ENCODE measurements at regions not wholly inside any gene's neighbourhood (a gene's known extent, or its start where the extent isn't known, plus 50 kb on each side); places are given as distances from the start of the nearest gene placed in this dataset.

DNA sequence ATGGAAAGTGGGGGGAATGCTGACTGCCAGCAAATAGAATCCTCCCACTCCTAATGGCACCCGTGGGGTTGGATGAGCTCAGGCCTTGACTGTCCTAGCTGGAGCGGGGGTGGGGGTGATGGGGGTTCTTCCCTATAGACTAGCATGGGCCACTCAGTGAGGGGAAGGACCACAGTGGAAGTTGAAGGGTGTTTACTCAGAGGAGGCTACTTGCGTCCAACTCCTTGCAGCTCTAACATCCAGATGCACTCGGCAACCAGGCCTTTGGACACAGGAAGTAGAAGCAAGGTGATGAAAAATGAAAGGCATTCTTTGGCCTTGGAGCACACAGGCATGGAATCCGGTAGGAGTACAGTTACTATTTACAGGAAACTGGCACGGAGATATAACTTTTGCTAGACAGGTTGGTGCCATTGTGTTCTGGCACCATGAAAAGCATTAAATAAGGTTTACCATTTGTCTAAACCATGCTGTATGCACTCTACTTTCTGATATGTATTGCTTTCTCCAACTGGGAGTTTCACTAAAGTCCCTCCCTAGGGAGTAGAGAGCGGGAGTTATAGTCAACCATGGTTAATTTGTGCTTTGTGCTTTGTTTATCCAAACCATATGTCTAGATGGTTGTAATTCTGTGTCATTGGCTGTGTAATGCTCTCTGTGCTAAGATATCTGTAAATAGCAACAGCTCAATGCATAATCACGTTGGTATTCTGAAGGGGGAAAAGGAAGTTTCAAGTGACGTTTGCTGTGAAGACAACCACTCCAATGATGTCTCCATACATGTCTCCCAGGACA is 125.3 kb downstream of the TSHZ3 start:
- H3K9ac ChIP-seq (ENCODE audit: low read length) = no peak overlapping the region
- H3K36me3 ChIP-seq (ENCODE audit: control insufficient read depth, insufficient read depth, low read length) = no peaks in the 10 kb centered on the region
- H3K27me3 ChIP-seq (ENCODE audit: control insufficient read depth, insufficient read depth, low read length) = no peaks in the 10 kb centered on the region
- no peaks in the 10 kb centered on the region for H3K4me1 ChIP-seq (ENCODE audit: control insufficient read depth, insufficient read depth, low read length)
- no peak overlapping the region for H3K4me3 ChIP-seq (ENCODE audit: low read length)
- no peaks in the 10 kb centered on the region for H3K9me3 ChIP-seq (ENCODE audit: control insufficient read depth, low read length)

DNA sequence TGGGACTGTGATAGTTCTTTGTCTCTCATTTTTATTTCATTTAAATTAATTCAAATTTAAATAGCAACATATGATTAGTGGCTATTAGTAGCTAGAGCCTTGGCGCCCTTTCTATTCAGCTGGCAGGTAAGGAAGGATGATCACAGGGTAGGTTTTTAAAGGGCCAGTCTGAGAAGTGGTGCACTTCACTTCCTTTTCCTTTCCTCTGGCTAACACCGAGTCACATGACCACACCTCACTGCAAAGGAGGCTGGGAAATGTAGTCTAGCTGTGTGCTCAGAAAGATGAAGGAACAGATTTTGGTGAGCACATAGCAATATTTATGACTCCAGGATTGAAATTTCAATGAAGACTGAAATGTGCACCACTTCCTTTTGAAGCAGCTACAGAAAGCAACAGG is 128.7 kb downstream of the TSHZ3 start:
- H3K36me3 ChIP-seq (ENCODE audit: control insufficient read depth, insufficient read depth, low read length) = no peaks in the 10 kb centered on the region
- H3K4me3 ChIP-seq (ENCODE audit: low read length) = no peak overlapping the region
- no peaks in the 10 kb centered on the region for H3K9me3 ChIP-seq (ENCODE audit: control insufficient read depth, low read length)
- H3K27me3 ChIP-seq (ENCODE audit: control insufficient read depth, insufficient read depth, low read length) = no peaks in the 10 kb centered on the region
- H3K4me1 ChIP-seq (ENCODE audit: control insufficient read depth, insufficient read depth, low read length) = no peaks in the 10 kb centered on the region
- no peak overlapping the region for H3K9ac ChIP-seq (ENCODE audit: low read length)

DNA sequence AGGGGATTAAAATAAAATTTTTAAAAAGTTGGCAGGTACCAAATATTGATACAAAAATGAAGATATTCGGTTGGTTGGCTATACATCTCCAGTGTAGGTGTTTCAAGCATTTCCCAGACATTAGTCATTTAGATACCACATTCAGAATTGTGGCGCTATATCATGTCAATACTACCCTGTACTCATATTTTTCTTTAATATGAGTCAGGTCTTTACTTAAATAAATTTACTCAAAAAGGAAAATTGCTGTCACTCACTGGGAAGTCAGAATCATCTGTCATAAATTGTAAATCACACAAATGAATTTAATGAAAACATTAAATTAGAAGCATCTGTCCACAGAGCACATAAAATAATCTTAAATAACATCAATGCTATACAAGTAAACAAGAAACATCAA is 134.2 kb downstream of the TSHZ3 start:
- Histone ChIP-seq H3K4me1 (ENCODE audit: control insufficient read depth, insufficient read depth, low read length) (no peaks in the 10 kb centered on the region), H3K27me3 (ENCODE audit: control insufficient read depth, insufficient read depth, low read length) (no peaks in the 10 kb centered on the region), H3K36me3 (ENCODE audit: control insufficient read depth, insufficient read depth, low read length) (no peaks in the 10 kb centered on the region), H3K4me3 (ENCODE audit: low read length) (no peak overlapping the region), H3K9me3 (ENCODE audit: control insufficient read depth, low read length) (no peaks in the 10 kb centered on the region), H3K9ac (ENCODE audit: low read length) (no peak overlapping the region)

DNA sequence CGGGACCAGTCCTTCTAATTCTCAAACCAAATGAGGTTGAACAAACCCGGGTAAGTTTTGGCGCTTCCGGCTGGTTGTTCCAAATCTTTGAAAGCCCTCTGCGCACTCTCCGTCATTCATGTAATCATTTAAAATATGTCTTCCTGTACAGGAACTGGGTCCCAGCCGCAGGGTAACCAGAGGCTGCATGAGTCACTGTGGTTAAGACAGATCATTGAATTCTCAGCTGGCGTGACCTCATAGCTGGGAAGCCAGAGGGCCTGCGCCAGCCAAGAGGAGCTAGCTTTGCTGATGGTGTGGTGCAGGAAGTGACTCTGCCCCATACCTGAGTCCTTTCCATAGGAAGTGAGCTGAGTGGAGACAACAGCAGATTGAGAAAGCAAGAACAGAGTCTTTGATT is 135.2 kb downstream of the TSHZ3 start:
- Histone ChIP-seq H3K36me3 (ENCODE audit: control insufficient read depth, insufficient read depth, low read length) (no peaks in the 10 kb centered on the region), H3K27me3 (ENCODE audit: control insufficient read depth, insufficient read depth, low read length) (no peaks in the 10 kb centered on the region), H3K4me1 (ENCODE audit: control insufficient read depth, insufficient read depth, low read length) (no peaks in the 10 kb centered on the region), H3K9me3 (ENCODE audit: control insufficient read depth, low read length) (no peaks in the 10 kb centered on the region), H3K9ac (ENCODE audit: low read length) (no peak overlapping the region), H3K4me3 (ENCODE audit: low read length) (no peak overlapping the region)

DNA sequence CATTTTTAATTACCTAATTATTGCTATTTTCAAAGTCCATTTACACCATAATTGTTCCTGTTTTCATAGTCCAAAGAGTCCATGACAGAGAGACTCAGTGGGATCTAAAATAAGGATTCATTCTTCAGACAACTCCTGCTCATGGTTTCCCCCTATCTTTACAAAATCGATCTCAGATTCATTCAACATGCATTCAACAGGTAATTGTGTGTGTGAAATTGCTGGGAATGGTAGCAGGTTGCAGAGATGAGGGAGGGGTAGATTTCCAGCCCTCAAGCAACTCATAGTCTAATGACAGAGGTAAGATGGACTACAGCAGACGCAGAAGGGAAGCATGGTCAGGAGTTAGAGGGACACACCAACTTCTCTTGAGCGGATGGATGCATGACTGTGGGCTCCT is 138.1 kb downstream of the TSHZ3 start:
- H3K4me3 ChIP-seq (ENCODE audit: low read length) = no peak overlapping the region
- no peaks in the 10 kb centered on the region for H3K9me3 ChIP-seq (ENCODE audit: control insufficient read depth, low read length)
- H3K4me1 ChIP-seq (ENCODE audit: control insufficient read depth, insufficient read depth, low read length) = no peaks in the 10 kb centered on the region
- no peak overlapping the region for H3K9ac ChIP-seq (ENCODE audit: low read length)
- H3K36me3 ChIP-seq (ENCODE audit: control insufficient read depth, insufficient read depth, low read length) = no peaks in the 10 kb centered on the region
- H3K27me3 ChIP-seq (ENCODE audit: control insufficient read depth, insufficient read depth, low read length) = no peaks in the 10 kb centered on the region

DNA sequence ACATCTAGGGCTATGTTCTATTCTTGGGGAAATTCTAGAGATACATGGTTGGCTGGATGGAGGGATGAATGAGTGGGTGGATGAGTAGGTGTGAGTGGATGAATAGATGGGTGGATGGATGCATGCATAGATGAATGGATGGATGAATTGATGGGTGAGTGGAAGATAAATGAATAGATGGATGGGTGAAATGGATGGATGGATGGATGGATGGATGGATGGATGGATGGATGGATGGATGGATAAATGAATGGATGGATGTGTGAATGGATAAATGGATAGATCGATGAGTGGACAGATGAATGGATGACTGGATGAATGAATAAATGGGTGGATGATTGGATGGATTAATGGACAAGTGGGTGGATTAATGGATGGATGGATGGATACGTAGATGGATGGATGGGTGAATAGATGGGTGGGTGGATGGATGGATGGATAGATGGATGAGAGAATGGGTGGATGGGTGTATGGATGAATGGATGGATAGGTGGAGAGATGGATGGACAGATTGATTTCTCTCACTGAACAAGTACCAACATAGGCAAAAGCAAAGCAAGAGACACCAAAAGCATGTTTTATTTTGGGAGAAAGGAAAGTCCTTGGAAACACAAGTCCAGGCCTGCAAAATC is 143.2 kb downstream of the TSHZ3 start:
- Histone ChIP-seq H3K9ac (ENCODE audit: low read length) (no peak overlapping the region), H3K9me3 (ENCODE audit: control insufficient read depth, low read length) (no peaks in the 10 kb centered on the region), H3K4me3 (ENCODE audit: low read length) (no peak overlapping the region), H3K27me3 (ENCODE audit: control insufficient read depth, insufficient read depth, low read length) (no peaks in the 10 kb centered on the region), H3K36me3 (ENCODE audit: control insufficient read depth, insufficient read depth, low read length) (no peaks in the 10 kb centered on the region), H3K4me1 (ENCODE audit: control insufficient read depth, insufficient read depth, low read length) (no peaks in the 10 kb centered on the region)

DNA sequence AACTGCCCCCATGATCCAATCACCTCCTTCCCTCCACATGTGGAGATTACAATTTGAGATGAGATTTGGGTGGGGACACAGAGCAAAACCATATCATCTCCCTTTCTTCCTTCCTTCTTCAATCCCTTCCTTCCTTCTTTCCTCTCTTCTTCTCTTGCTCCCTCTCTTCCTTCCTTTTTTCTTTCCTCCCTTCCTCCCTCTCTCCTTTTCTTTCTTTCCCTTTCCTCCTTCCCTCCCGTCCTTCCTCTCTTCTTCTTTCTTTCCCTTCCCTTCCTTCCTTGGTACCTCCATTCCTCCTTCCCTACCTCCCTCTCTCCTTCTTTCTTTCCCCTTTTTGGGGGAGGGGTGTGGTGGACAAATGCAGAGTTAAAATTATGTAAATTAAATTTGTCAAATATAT is 145.1 kb downstream of the TSHZ3 start:
- Histone ChIP-seq H3K9me3 (ENCODE audit: control insufficient read depth, low read length) (no peaks in the 10 kb centered on the region), H3K36me3 (ENCODE audit: control insufficient read depth, insufficient read depth, low read length) (no peaks in the 10 kb centered on the region), H3K9ac (ENCODE audit: low read length) (no peak overlapping the region), H3K27me3 (ENCODE audit: control insufficient read depth, insufficient read depth, low read length) (no peaks in the 10 kb centered on the region), H3K4me3 (ENCODE audit: low read length) (no peak overlapping the region), H3K4me1 (ENCODE audit: control insufficient read depth, insufficient read depth, low read length) (no peaks in the 10 kb centered on the region)

DNA sequence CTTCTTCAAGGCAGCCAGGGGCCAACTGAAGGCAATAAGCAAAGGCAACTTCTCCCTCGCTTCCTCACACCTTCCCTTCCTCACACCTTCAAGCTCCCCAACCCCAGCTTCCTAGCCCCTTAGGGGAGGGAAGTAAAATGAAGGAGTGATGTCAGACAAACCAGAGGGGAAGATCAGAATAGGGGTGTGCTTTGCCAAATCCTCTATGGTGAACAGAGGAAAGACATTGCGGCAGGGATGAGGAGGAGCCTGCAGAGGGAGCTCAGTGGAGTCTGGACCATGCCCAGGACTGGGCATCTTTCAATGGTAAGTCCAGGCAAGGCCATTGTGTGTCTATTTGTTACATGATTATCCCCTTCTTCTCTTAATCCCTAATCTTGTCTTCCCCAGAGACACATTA is 164.0 kb downstream of the TSHZ3 start:
- Histone ChIP-seq H3K27me3 (ENCODE audit: control insufficient read depth, insufficient read depth, low read length) (no peaks in the 10 kb centered on the region), H3K9me3 (ENCODE audit: control insufficient read depth, low read length) (no peaks in the 10 kb centered on the region), H3K4me3 (ENCODE audit: low read length) (no peak overlapping the region), H3K9ac (ENCODE audit: low read length) (no peak overlapping the region), H3K4me1 (ENCODE audit: control insufficient read depth, insufficient read depth, low read length) (no peaks in the 10 kb centered on the region), H3K36me3 (ENCODE audit: control insufficient read depth, insufficient read depth, low read length) (no peaks in the 10 kb centered on the region)

DNA sequence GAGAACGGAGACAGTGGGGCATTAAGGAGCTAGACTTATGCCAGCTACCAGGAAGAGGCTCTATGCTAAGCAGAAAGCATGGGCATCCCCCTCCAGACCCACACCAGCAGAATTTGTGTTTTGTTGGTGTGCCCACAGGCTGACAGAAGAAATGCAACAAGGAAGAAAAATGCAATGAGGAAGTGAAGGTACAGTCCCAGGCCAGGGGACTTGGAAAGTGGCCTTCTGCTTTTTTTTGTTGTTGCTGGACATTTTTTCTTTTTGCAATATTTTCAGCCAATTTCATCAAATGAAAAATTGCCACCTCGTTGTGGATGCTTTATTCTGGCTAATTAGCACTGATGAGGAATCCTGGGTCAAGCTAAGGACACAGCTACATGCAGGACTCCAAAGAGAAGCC is 167.7 kb downstream of the TSHZ3 start:
- no peaks in the 10 kb centered on the region for H3K4me1 ChIP-seq (ENCODE audit: control insufficient read depth, insufficient read depth, low read length)
- H3K27me3 ChIP-seq (ENCODE audit: control insufficient read depth, insufficient read depth, low read length) = no peaks in the 10 kb centered on the region
- H3K36me3 ChIP-seq (ENCODE audit: control insufficient read depth, insufficient read depth, low read length) = no peaks in the 10 kb centered on the region
- H3K9me3 ChIP-seq (ENCODE audit: control insufficient read depth, low read length) = no peaks in the 10 kb centered on the region
- no peak overlapping the region for H3K4me3 ChIP-seq (ENCODE audit: low read length)
- no peak overlapping the region for H3K9ac ChIP-seq (ENCODE audit: low read length)

DNA sequence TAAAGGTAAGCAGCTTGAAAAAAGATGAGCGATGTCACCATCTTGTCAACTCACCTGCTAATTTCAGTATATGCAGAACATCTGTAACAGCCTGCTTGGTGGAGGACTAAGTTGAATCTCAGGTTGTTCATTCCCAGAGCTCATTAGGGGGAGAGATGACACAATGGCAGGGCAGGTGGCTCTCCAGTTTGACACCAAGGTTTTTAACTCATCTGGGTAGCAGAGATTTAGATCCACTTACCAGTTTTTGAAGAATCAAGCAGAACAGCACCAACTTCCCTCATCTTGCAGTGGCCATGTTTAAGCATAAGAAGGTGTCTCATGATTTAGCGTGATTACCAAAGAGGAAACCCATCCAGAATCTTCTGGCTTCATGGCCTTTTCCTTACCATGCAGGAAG is 168.3 kb downstream of the TSHZ3 start:
- H3K27me3 ChIP-seq (ENCODE audit: control insufficient read depth, insufficient read depth, low read length) = no peaks in the 10 kb centered on the region
- H3K36me3 ChIP-seq (ENCODE audit: control insufficient read depth, insufficient read depth, low read length) = no peaks in the 10 kb centered on the region
- H3K9ac ChIP-seq (ENCODE audit: low read length) = no peak overlapping the region
- no peaks in the 10 kb centered on the region for H3K4me1 ChIP-seq (ENCODE audit: control insufficient read depth, insufficient read depth, low read length)
- no peak overlapping the region for H3K4me3 ChIP-seq (ENCODE audit: low read length)
- H3K9me3 ChIP-seq (ENCODE audit: control insufficient read depth, low read length) = no peaks in the 10 kb centered on the region

DNA sequence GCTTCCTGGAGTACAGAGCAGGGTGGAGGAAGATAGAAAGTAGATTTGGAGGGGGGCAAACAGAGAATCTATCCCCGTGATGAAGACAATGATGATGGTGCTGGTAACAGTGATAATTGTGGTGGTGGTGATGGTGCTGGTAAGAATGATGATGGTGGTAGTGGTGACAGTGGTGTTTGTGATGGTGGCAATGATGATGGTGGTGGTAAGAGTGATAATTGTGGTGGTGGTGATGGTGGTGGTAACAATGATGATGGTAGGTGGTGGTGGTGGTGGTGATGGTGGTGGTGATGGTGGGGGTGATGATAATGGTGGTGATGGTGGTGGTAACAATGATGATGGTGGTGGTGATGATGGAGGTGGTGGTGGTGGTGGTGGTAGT is 169.8 kb downstream of the TSHZ3 start:
- Histone ChIP-seq H3K4me3 (ENCODE audit: low read length) (no peak overlapping the region), H3K4me1 (ENCODE audit: control insufficient read depth, insufficient read depth, low read length) (no peaks in the 10 kb centered on the region), H3K27me3 (ENCODE audit: control insufficient read depth, insufficient read depth, low read length) (no peaks in the 10 kb centered on the region), H3K36me3 (ENCODE audit: control insufficient read depth, insufficient read depth, low read length) (no peaks in the 10 kb centered on the region), H3K9me3 (ENCODE audit: control insufficient read depth, low read length) (no peaks in the 10 kb centered on the region), H3K9ac (ENCODE audit: low read length) (no peak overlapping the region)

DNA sequence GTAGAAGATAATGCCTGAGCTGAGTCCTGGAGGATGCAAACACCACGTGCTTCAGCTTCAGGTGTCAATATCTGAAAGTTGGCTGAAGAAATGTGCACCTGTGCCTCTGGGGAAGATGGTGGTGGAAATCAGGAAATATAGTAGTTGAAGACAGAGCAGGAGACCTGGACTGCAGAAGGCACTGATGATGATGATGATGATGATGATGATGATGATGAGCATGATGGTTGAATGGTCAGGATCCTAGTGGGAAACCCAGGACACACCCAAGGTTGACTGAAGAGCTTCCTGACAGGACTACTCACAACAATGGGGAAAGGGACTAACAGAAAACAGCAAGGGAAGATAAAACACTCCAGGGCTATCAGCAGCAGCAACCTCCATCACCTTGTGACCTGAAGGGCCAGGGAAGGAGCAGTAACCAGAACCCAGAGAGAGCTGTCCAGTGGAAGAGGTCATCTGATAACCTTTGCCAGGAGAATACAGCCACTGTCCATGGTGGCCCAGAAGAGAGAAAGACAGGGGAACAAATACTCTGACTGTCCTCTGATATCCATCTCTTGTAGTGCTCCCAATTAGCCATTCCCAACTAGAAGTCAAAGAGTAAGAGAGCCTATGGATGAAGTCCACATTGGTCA is 170.3 kb downstream of the TSHZ3 start:
- no peaks in the 10 kb centered on the region for H3K9me3 ChIP-seq (ENCODE audit: control insufficient read depth, low read length)
- H3K4me1 ChIP-seq (ENCODE audit: control insufficient read depth, insufficient read depth, low read length) = no peaks in the 10 kb centered on the region
- H3K4me3 ChIP-seq (ENCODE audit: low read length) = no peak overlapping the region
- H3K36me3 ChIP-seq (ENCODE audit: control insufficient read depth, insufficient read depth, low read length) = no peaks in the 10 kb centered on the region
- H3K27me3 ChIP-seq (ENCODE audit: control insufficient read depth, insufficient read depth, low read length) = no peaks in the 10 kb centered on the region
- H3K9ac ChIP-seq (ENCODE audit: low read length) = no peak overlapping the region
